Adrenal gland (tissue), 9 donors: ENCODE measurements at regions not wholly inside any gene's neighbourhood (a gene's known extent, or its start where the extent isn't known, plus 50 kb on each side); places are given as distances from the start of the nearest gene placed in this dataset.

ENCODE experiments used
- DNase-seq, 7 donors: peaks; one replicate each; pipeline ENCODE4 v3.0.0-alpha.2; 2019 to 2020
- H3K27ac ChIP-seq, 5 donors: fragments of 200-600 bp; sonication (generic) in 4 of 5; 1 replicate in 3 of 5; 2 replicates in 2 of 5; pipeline versions ENCODE4 v1.5.1 to v1.8.0; 2016 to 2020; ENCODE audit warnings: mild to moderate bottlenecking in 1 of 5
- H3K27me3 ChIP-seq: fragments of 200-600 bp; 2 replicates; pipeline ENCODE4 v1.8.0; 2021
- H3K36me3 ChIP-seq, 2 donors: fragments of 200-600 bp; replicated peaks in 1 of 2; 1 replicate in 1 of 2; 2 replicates in 1 of 2; pipeline versions ENCODE4 v1.5.1 to v1.8.0; 2018 to 2022
- H3K4me1 ChIP-seq, 2 donors: fragments of 200-600 bp; replicated peaks in 1 of 2; 1 replicate in 1 of 2; 2 replicates in 1 of 2; pipeline versions ENCODE4 v1.5.1 to v1.8.0; 2018 to 2021
- H3K4me3 ChIP-seq, 4 donors: fragments of 200-600 bp; sonication (generic) in 3 of 4; one replicate each; pipeline ENCODE4 v1.5.1; 2016 to 2018
- H3K9me3 ChIP-seq, 3 donors: fragments of 200-600 bp; sonication (generic) in 1 of 3; replicated peaks in 1 of 3; 1 replicate in 2 of 3; 2 replicates in 1 of 3; pipeline versions ENCODE4 v1.5.1 to v1.8.0; 2016 to 2021
- CTCF ChIP-seq, 6 experiments: fragments of 450-650 bp in 4 of 6; fragments of 200-600 bp in 2 of 6; sonication (generic) in 1 of 6; IDR thresholded peaks; 1 replicate in 5 of 6; 2 replicates in 1 of 6; pipeline versions ENCODE4 v1.5.1 to v1.8.0; 2016 to 2021; ENCODE audit warnings: antibody characterized with exemption in 6 of 6, mild to moderate bottlenecking in 2 of 6, moderate library complexity in 1 of 6
- POLR2A ChIP-seq, 2 donors: fragments of 450-650 bp; IDR thresholded peaks; one replicate each; pipeline ENCODE4 v1.6.1; 2017; ENCODE audit warnings: antibody characterized with exemption in 2 of 2, mild to moderate bottlenecking in 2 of 2, moderate library complexity in 1 of 2
- WGBS, 4 donors: extraction: QIAGEN DNeasy Blood & Tissue Kit in 2 of 4; methylation state at CpG; one replicate each; pipeline versions ENCODE4 v1.1.5 to v1.1.7; 2013 to 2017; 5-methylcytosine and 5-hydroxymethylcytosine counted together
- intact Hi-C, 2 donors: fragments of 100-400 bp; cut with DNase I; formaldehyde crosslinking; loops; one replicate each; pipeline versions ENCODE4 v1.14.1 to v1.15.0; 2022 to 2023
- donor health status: healthy with polysubstance abuse.
- donor health status: Bipolar disorder and iron deficiency.
- donor health status: DM: yes; HTN: yes; CAD: no.
- donor health status: DM: no; HTN: no; CAD: no.
- donor health status: DM: no; HTN: no; CAD: no.

- Histone ChIP-seq H3K27me3 (no peaks in the 10 kb centered on the region), H3K27ac (no peak overlapping the region), H3K4me1 (no peaks in the 10 kb centered on the region), H3K9me3 (no peaks in the 10 kb centered on the region), H3K36me3 (no peaks in the 10 kb centered on the region), H3K4me3 (no peak overlapping the region)
- intact Hi-C loops: no loop called here
- DNase-seq: no peak
- WGBS, 4 donors: 29 to 70% (median 59%) methylated on average over 1 to 2 of the region's 2 CpGs
- TF ChIP-seq POLR2A (IDR thresholded peaks at IDR 0.05): no peak
- no peak for TF ChIP-seq CTCF (IDR thresholded peaks at IDR 0.05)
These were observed 120.4 kb upstream of the MAP3K7 start for GRCh38 chr6:90707246-90707645.

- no peak overlapping the region for H3K4me3 ChIP-seq
- H3K36me3 ChIP-seq: no peaks in the 10 kb centered on the region
- no peaks in the 10 kb centered on the region for H3K9me3 ChIP-seq
- intact Hi-C loops: no loop called here
- no peak for DNase-seq
- no peaks in the 10 kb centered on the region for H3K27me3 ChIP-seq
- H3K27ac ChIP-seq: no peak overlapping the region
- H3K4me1 ChIP-seq: no peaks in the 10 kb centered on the region
- TF ChIP-seq CTCF (IDR thresholded peaks at IDR 0.05): no peak
- no peak for TF ChIP-seq POLR2A (IDR thresholded peaks at IDR 0.05)
- WGBS, 4 donors: 62 to 73% (median 71%) methylated on average over 7 of the region's 7 CpGs
These were observed 116.5 kb upstream of the MAP3K7 start for GRCh38 chr6:90703336-90703735.

GRCh38 chr6:90701926-90702325, 115.1 kb upstream of the MAP3K7 start:
- WGBS, 4 donors: 48 to 58% (median 55%) methylated on average over 1 of the region's 1 CpG
- Histone ChIP-seq H3K27me3 (no peaks in the 10 kb centered on the region), H3K9me3 (no peaks in the 10 kb centered on the region), H3K4me1 (no peaks in the 10 kb centered on the region), H3K27ac (no peak overlapping the region), H3K36me3 (no peaks in the 10 kb centered on the region), H3K4me3 (no peak overlapping the region)
- intact Hi-C loops: no loop called here
- no peak for DNase-seq
- TF ChIP-seq POLR2A (IDR thresholded peaks at IDR 0.05) (no peak), CTCF (IDR thresholded peaks at IDR 0.05) (no peak)

GRCh38 chr6:90701146-90701781, 114.4 kb upstream of the MAP3K7 start:
- DNase-seq: no peak
- TF ChIP-seq CTCF (IDR thresholded peaks at IDR 0.05) (no peak), POLR2A (IDR thresholded peaks at IDR 0.05) (no peak)
- H3K36me3 ChIP-seq: no peaks in the 10 kb centered on the region
- H3K9me3 ChIP-seq: no peaks in the 10 kb centered on the region
- intact Hi-C loops: no loop called here
- no peaks in the 10 kb centered on the region for H3K4me1 ChIP-seq
- H3K27me3 ChIP-seq: no peaks in the 10 kb centered on the region
- H3K4me3 ChIP-seq: no peak overlapping the region
- H3K27ac ChIP-seq: no peak overlapping the region
- WGBS, 4 donors: 32 to 46% (median 38%) methylated on average over 7 of the region's 7 CpGs
